Common myeloid progenitor, CD34-positive (primary cell): ENCODE measurements at regions not wholly inside any gene's neighbourhood (a gene's known extent, or its start where the extent isn't known, plus 50 kb on each side); places are given as distances from the start of the nearest gene placed in this dataset.

Experiments used
- CTCF ChIA-PET: fragments of 350-600 bp; sonication (Branson Sonifier 250); formaldehyde crosslinking; loops from one replicate; lab custom pipeline; 2021; ENCODE audit warnings: antibody characterized with exemption; lab: Charles Lee
- POLR2A ChIA-PET: fragments of 350-600 bp; sonication (Branson Sonifier 250); formaldehyde crosslinking; loops from one replicate; lab custom pipeline; 2021; ENCODE audit warnings: antibody characterized with exemption; lab: Charles Lee
- DNase-seq, 3 donors: peaks; one replicate each; pipeline versions ENCODE4 v3.0.0 to v3.0.0-alpha.2; 2013
- H3K27ac ChIP-seq, 2 experiments: 1 replicate in 1 of 2; 2 replicates in 1 of 2; pipeline ENCODE4 v1.7.0; 2013; ENCODE audit warnings: inconsistent platforms in 2 of 2, low read length in 2 of 2, mild to moderate bottlenecking in 2 of 2, low read depth in 1 of 2, moderate library complexity in 1 of 2; ENCODE audit not compliant: severe bottlenecking in 2 of 2, insufficient read depth in 1 of 2, poor library complexity in 1 of 2
- H3K27me3 ChIP-seq, 5 experiments: replicated peaks in 2 of 5; 1 replicate in 3 of 5; 2 replicates in 2 of 5; pipeline versions ENCODE4 v1.6.1 to v1.7.0; 2013; ENCODE audit warnings: low read length in 4 of 5, mild to moderate bottlenecking in 2 of 5, moderate library complexity in 2 of 5, inconsistent platforms in 1 of 5; ENCODE audit not compliant: insufficient read depth in 5 of 5, control insufficient read depth in 4 of 5
- H3K36me3 ChIP-seq, 4 experiments: 1 replicate in 2 of 4; 2 replicates in 2 of 4; pipeline versions ENCODE4 v1.6.1 to v1.7.0; 2013; ENCODE audit warnings: low read length in 3 of 4, control low read depth in 1 of 4, mild to moderate bottlenecking in 1 of 4; ENCODE audit not compliant: control insufficient read depth in 4 of 4, insufficient read depth in 4 of 4
- H3K4me1 ChIP-seq, 4 experiments: 1 replicate in 3 of 4; 2 replicates in 1 of 4; pipeline versions ENCODE4 v1.6.1 to v1.7.1; 2013; ENCODE audit warnings: low read length in 3 of 4, mild to moderate bottlenecking in 3 of 4, control low read depth in 1 of 4, inconsistent platforms in 1 of 4, moderate library complexity in 1 of 4; ENCODE audit not compliant: control insufficient read depth in 4 of 4, insufficient read depth in 4 of 4; ENCODE audit errors: control extremely low read depth in 1 of 4
- H3K4me3 ChIP-seq, 7 experiments: 1 replicate in 4 of 7; 2 replicates in 3 of 7; pipeline versions ENCODE4 v1.5.1 to v1.7.0; 2013; ENCODE audit warnings: mild to moderate bottlenecking in 7 of 7, low read length in 6 of 7, moderate library complexity in 6 of 7, inconsistent platforms in 2 of 7, low read depth in 2 of 7, control low read depth in 1 of 7; ENCODE audit not compliant: insufficient read depth in 4 of 7, control insufficient read depth in 1 of 7; ENCODE audit errors: extremely low read depth in 1 of 7
- H3K9me3 ChIP-seq, 5 experiments: 1 replicate in 4 of 5; 2 replicates in 1 of 5; pipeline versions ENCODE4 v1.6.1 to v1.7.1; 2013; ENCODE audit warnings: low read length in 4 of 5, mild to moderate bottlenecking in 2 of 5, inconsistent platforms in 1 of 5, low read depth in 1 of 5, moderate library complexity in 1 of 5; ENCODE audit not compliant: control insufficient read depth in 4 of 5, insufficient read depth in 2 of 5; ENCODE audit errors: control extremely low read depth in 1 of 5
- WGBS: methylation state at CpG from one replicate; pipeline ENCODE4 v1.1.5; 2013; ENCODE audit not compliant: insufficient coverage; 5-methylcytosine and 5-hydroxymethylcytosine counted together

- Histone ChIP-seq H3K9me3 (no peaks in the 10 kb centered on the region), H3K36me3 (no peaks in the 10 kb centered on the region), H3K4me3 (no peak overlapping the region), H3K27me3 (no peaks in the 10 kb centered on the region), H3K27ac (no peak overlapping the region), H3K4me1 (no peaks in the 10 kb centered on the region)
- ChIA-PET CTCF (no interaction called here), POLR2A (no interaction called here)
- no peak for DNase-seq
- 100% methylated on average over 1 of the region's 1 CpG for WGBS
Measured at GRCh38 chr3:148582126-148582525, 115.6 kb upstream of the AGTR1 start.

- 92% methylated on average over 1 of the region's 1 CpG for WGBS
- Histone ChIP-seq H3K4me1 (no peaks in the 10 kb centered on the region), H3K27ac (no peak overlapping the region), H3K27me3 (peaks cover 0 to 3% (median 0%) of the 10 kb centered on the region in 5 experiments), H3K36me3 (no peaks in the 10 kb centered on the region), H3K4me3 (no peak overlapping the region), H3K9me3 (no peaks in the 10 kb centered on the region)
- ChIA-PET POLR2A (no interaction called here), CTCF (no interaction called here)
- DNase-seq, result no peak
Measured at GRCh38 chr3:148583793-148584192, 113.9 kb upstream of the AGTR1 start.

DNA sequence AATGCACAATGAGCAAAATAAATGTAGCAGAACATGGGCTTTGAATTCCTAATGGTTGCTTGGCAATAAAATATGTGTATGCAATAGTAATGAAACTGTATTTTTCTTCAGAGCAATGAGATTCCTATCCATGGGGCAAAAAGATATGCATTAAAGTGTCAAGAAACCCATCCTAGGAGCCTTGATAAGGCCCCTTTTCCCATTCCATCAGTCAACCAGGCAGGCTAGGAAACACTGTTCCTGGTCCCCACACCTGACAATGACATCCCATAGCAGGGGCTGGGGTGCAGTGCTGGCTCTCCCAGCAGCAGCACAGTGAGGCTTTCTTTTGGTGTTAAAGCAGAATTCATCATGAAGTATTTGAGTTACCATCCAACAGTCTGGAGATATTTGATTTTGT, 113.3 kb upstream of the AGTR1 start:
- Histone ChIP-seq H3K36me3 (no peaks in the 10 kb centered on the region), H3K4me1 (no peaks in the 10 kb centered on the region), H3K4me3 (no peak overlapping the region), H3K9me3 (no peaks in the 10 kb centered on the region), H3K27me3 (peaks cover 0 to 3% (median 0%) of the 10 kb centered on the region in 5 experiments), H3K27ac (no peak overlapping the region)
- DNase-seq, result no peak
- ChIA-PET POLR2A (no interaction called here), CTCF (no interaction called here)

- Histone ChIP-seq H3K27me3 (peaks cover 0 to 3% (median 0%) of the 10 kb centered on the region in 5 experiments), H3K4me1 (no peaks in the 10 kb centered on the region), H3K27ac (no peak overlapping the region), H3K4me3 (no peak overlapping the region), H3K9me3 (no peaks in the 10 kb centered on the region), H3K36me3 (no peaks in the 10 kb centered on the region)
- POLR2A ChIA-PET, result no interaction called here
- CTCF ChIA-PET, result no interaction called here
- 100% methylated on average over 4 of the region's 5 CpGs for WGBS
- DNase-seq, result no peak
Measured at GRCh38 chr3:148585671-148586379, 111.9 kb upstream of the AGTR1 start.

GRCh38 chr3:148588291-148588690, 109.4 kb upstream of the AGTR1 start:
- Histone ChIP-seq H3K27ac (no peak overlapping the region), H3K9me3 (no peaks in the 10 kb centered on the region), H3K4me3 (no peak overlapping the region), H3K36me3 (no peaks in the 10 kb centered on the region), H3K4me1 (no peaks in the 10 kb centered on the region), H3K27me3 (peaks cover 0 to 3% (median 0%) of the 10 kb centered on the region in 5 experiments)
- CTCF ChIA-PET, result no interaction called here
- POLR2A ChIA-PET, result no interaction called here
- WGBS, result 100% methylated on average over 1 of the region's 2 CpGs
- DNase-seq, result no peak

DNA sequence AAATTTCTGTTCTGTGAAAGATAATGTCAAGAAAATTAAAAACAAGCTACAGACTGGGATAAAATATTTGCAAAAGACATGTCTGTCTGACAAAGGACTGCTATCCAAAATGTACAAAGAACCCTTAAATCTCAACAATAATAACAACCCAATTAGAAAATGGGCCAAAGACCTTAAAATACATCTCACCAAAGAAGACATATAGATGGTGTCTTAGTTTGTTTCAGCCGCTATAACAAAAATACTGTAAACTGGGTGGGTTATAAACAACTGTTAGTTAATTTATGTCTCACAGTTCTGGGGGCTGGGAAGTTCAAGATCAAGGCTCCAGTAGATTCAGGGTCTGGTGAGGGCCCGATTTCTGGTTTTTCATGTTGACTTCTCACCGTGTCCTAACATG, 106.2 kb upstream of the AGTR1 start:
- no peaks in the 10 kb centered on the region for H3K36me3 ChIP-seq
- no peaks in the 10 kb centered on the region for H3K9me3 ChIP-seq
- no peak for DNase-seq
- 100% methylated on average over 2 of the region's 3 CpGs for WGBS
- no peak overlapping the region for H3K4me3 ChIP-seq
- no peak overlapping the region for H3K27ac ChIP-seq
- POLR2A ChIA-PET, result interaction anchor here (0.5 kb wide), 1 partner anchor 84 kb away, joined by 3 read pairs; no protein-coding TSS in a partner anchor
- CTCF ChIA-PET, result no interaction called here
- H3K27me3 ChIP-seq, result peaks cover 0 to 3% (median 0%) of the 10 kb centered on the region in 5 experiments
- H3K4me1 ChIP-seq, result no peaks in the 10 kb centered on the region

DNA sequence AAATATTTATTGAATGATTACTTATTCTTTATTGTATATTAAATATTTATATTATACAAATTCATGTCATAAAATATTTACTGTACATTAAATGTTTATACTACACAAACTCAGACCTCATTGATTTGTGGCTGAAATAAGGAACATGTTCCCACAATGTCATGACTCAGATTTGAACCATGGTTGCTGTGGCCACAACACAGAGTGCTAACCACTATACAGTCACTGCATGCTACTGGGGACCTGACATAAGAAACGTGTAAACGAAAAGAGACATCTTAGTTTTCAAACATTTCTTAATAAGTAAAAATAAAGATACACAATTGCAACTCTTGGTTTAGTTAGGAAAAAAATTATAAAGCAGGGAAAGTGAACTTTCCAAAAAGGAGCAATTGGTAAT, 99.1 kb upstream of the AGTR1 start:
- H3K4me3 ChIP-seq, result no peak overlapping the region
- no peaks in the 10 kb centered on the region for H3K9me3 ChIP-seq
- no peaks in the 10 kb centered on the region for H3K36me3 ChIP-seq
- no peak overlapping the region for H3K27ac ChIP-seq
- no peaks in the 10 kb centered on the region for H3K27me3 ChIP-seq
- no CpG with 5 or more reads among the region's 2 CpGs for WGBS
- POLR2A ChIA-PET, result no interaction called here
- CTCF ChIA-PET, result no interaction called here
- peak in 1 of 3 donors; percentile 1 for DNase-seq
- H3K4me1 ChIP-seq, result no peaks in the 10 kb centered on the region
